HEK293 (cell line): ENCODE measurements at regions not wholly inside any gene's neighbourhood (a gene's known extent, or its start where the extent isn't known, plus 50 kb on each side); places are given as distances from the start of the nearest gene placed in this dataset.

Experiments
- CTCF ChIA-PET: fragments of 350-600 bp; formaldehyde crosslinking; extraction: SDS; loops from one replicate; lab custom pipeline; 2021; ENCODE audit warnings: antibody characterized with exemption; lab: Yijun Ruan, JAX
- POLR2A ChIA-PET: fragments of 300-600 bp; formaldehyde crosslinking; extraction: SDS; loops from one replicate; lab custom pipeline; 2020; ENCODE audit warnings: antibody characterized with exemption, inconsistent platforms; lab: Yijun Ruan, JAX
- H3K27ac ChIP-seq: fragments of 200-500 bp; sonication (Bioruptor generic); 2 replicates; pipeline ENCODE4 v1.5.1; 2014; ENCODE audit warnings: low read depth, low read length, control low read depth, inconsistent platforms; ENCODE audit errors: extremely low read depth
- H3K36me3 ChIP-seq, 2 experiments: fragments of 200-500 bp in 1 of 2; sonication (Bioruptor generic) in 1 of 2; 1 replicate in 1 of 2; 2 replicates in 1 of 2; pipeline ENCODE4 v1.5.1; 2014 to 2017; ENCODE audit warnings: inconsistent platforms in 2 of 2, low read length in 2 of 2; ENCODE audit not compliant: control insufficient read depth in 2 of 2, insufficient read depth in 1 of 2
- H3K4me1 ChIP-seq: fragments of 200-500 bp; sonication (Bioruptor generic); 2 replicates; pipeline ENCODE4 v1.5.1; 2014; ENCODE audit warnings: mild to moderate bottlenecking, low read length, inconsistent platforms; ENCODE audit not compliant: control insufficient read depth, insufficient read depth
- H3K4me3 ChIP-seq: 2 replicates; pipeline ENCODE4 v1.5.1; 2011; ENCODE audit warnings: low read depth, mild to moderate bottlenecking, control low read depth, low read length, moderate library complexity
- H3K9me3 ChIP-seq: fragments of 200-500 bp; sonication (Bioruptor generic); 2 replicates; pipeline ENCODE4 v1.5.1; 2014; ENCODE audit warnings: low read depth, low read length, inconsistent platforms; ENCODE audit not compliant: control insufficient read depth, insufficient read depth
- KLF1 ChIP-seq: fragments of 450-650 bp; formaldehyde crosslinking; IDR thresholded peaks from 2 replicates; pipeline ENCODE4 v1.5.1; 2016; ENCODE audit warnings: missing biosample characterization, missing genetic modification characterization
- KLF9 ChIP-seq: fragments of 450-650 bp; formaldehyde crosslinking; IDR thresholded peaks from 2 replicates; pipeline ENCODE4 v1.5.1; 2016; ENCODE audit warnings: missing biosample characterization, missing genetic modification characterization, low read depth
- YY2 ChIP-seq: fragments of 450-650 bp; formaldehyde crosslinking; IDR thresholded peaks from 2 replicates; pipeline ENCODE4 v1.5.1; 2016; ENCODE audit warnings: missing biosample characterization, missing genetic modification characterization
- ZNF157 ChIP-seq: fragments of 450-650 bp; formaldehyde crosslinking; IDR thresholded peaks from 2 replicates; pipeline ENCODE4 v1.5.1; 2016; ENCODE audit warnings: missing biosample characterization, missing genetic modification characterization
- ZNF211 ChIP-seq: fragments of 450-650 bp; formaldehyde crosslinking; IDR thresholded peaks from 2 replicates; pipeline ENCODE4 v1.5.1; 2016; ENCODE audit warnings: low read depth, missing biosample characterization, missing genetic modification characterization
- ZNF48 ChIP-seq: fragments of 450-650 bp; formaldehyde crosslinking; IDR thresholded peaks from 2 replicates; pipeline ENCODE4 v1.5.1; 2016; ENCODE audit warnings: missing biosample characterization, missing genetic modification characterization
- ZNF544 ChIP-seq: fragments of 450-650 bp; formaldehyde crosslinking; IDR thresholded peaks from 2 replicates; pipeline ENCODE4 v1.5.0; 2017; ENCODE audit warnings: missing biosample characterization, missing genetic modification characterization
- ZNF621 ChIP-seq: fragments of 450-650 bp; formaldehyde crosslinking; IDR thresholded peaks from 2 replicates; pipeline ENCODE4 v1.5.1; 2017; ENCODE audit warnings: missing biosample characterization, missing genetic modification characterization
- ZNF670 ChIP-seq: fragments of 450-650 bp; formaldehyde crosslinking; IDR thresholded peaks from 2 replicates; pipeline ENCODE4 v1.5.1; 2016; ENCODE audit warnings: missing biosample characterization, missing genetic modification characterization, low read depth
- ZNF785 ChIP-seq: fragments of 450-650 bp; formaldehyde crosslinking; IDR thresholded peaks from 2 replicates; pipeline ENCODE4 v1.5.1; 2016; ENCODE audit warnings: missing biosample characterization, missing genetic modification characterization
- TF ChIP-seq, protein P1 (sequence below): fragments of 450-650 bp; formaldehyde crosslinking; IDR thresholded peaks from 2 replicates; pipeline ENCODE4 v1.5.1; 2017; ENCODE audit warnings: missing biosample characterization, missing genetic modification characterization
- TF ChIP-seq, protein P2 (sequence below): fragments of 450-650 bp; formaldehyde crosslinking; IDR thresholded peaks from 2 replicates; pipeline ENCODE4 v1.5.1; 2016; ENCODE audit warnings: missing biosample characterization, missing genetic modification characterization, borderline replicate concordance
- TF ChIP-seq, protein P3 (sequence below): fragments of 450-650 bp; formaldehyde crosslinking; IDR thresholded peaks from 2 replicates; pipeline ENCODE4 v1.5.1; 2016; ENCODE audit warnings: missing biosample characterization, missing genetic modification characterization
- TF ChIP-seq, protein P4 (sequence below): fragments of 450-650 bp; formaldehyde crosslinking; IDR thresholded peaks from 2 replicates; pipeline ENCODE4 v1.5.1; 2017; ENCODE audit warnings: missing biosample characterization, missing genetic modification characterization
- TF ChIP-seq, protein P5 (sequence below): fragments of 450-650 bp; formaldehyde crosslinking; IDR thresholded peaks from 2 replicates; pipeline ENCODE4 v1.5.1; 2017; ENCODE audit warnings: missing biosample characterization, missing genetic modification characterization
- TF ChIP-seq, protein P6 (sequence below): fragments of 450-650 bp; formaldehyde crosslinking; IDR thresholded peaks from 2 replicates; pipeline ENCODE4 v1.5.1; 2016; ENCODE audit warnings: missing biosample characterization, missing genetic modification characterization
- TF ChIP-seq, protein P7 (sequence below): fragments of 450-650 bp; formaldehyde crosslinking; IDR thresholded peaks from 2 replicates; pipeline ENCODE4 v1.5.1; 2016; ENCODE audit warnings: missing biosample characterization, missing genetic modification characterization
- TF ChIP-seq, protein P8 (sequence below): fragments of 450-650 bp; formaldehyde crosslinking; IDR thresholded peaks from 2 replicates; pipeline ENCODE4 v1.5.1; 2016; ENCODE audit warnings: missing biosample characterization, missing genetic modification characterization, low read depth

DNA sequence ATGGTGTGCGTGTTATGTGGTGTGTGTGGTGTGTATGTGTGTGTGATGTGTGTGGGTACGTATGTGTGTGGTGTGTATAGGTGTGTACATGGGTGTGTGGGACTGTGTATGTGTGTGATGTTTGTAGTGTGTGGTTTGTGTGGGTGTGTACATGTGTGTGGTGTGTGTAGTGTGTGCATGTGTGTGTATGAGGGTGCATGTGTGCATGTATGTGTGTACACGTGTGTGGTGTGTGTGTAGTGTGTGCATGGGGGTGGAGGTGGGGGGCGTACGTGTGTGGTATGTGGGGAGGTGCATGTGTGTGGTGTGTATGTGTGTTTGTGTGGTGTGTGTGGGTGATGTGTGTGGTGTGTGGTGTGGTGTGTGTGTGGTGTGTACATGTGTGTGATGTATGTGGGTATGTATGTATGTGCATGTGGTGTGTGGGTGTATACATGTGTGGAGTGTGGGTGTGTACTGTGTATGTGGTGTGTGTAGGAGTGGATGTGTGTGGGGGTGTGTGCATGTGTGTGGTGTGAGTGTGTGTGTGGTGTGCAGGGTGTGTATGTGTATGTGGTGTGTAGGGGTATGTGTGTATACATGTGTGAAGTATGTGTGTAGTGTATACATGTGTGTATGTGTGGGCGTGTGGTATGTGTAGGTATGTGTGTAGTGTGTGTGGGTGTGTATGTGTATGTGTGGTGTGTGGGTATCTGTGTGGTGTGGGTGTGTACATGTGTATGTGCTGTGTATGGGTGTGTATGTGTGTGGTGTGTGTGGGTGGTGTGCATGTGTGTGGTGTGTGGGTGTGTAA, 119.8 kb upstream of the GSC start (continued):
- TF ChIP-seq, protein P1, sequence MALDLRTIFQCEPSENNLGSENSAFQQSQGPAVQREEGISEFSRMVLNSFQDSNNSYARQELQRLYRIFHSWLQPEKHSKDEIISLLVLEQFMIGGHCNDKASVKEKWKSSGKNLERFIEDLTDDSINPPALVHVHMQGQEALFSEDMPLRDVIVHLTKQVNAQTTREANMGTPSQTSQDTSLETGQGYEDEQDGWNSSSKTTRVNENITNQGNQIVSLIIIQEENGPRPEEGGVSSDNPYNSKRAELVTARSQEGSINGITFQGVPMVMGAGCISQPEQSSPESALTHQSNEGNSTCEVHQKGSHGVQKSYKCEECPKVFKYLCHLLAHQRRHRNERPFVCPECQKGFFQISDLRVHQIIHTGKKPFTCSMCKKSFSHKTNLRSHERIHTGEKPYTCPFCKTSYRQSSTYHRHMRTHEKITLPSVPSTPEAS (tag by site-specific recombination), result peak; percentile 41; the same call in 1 of the 2 replicates
- TF ChIP-seq, protein P2, sequence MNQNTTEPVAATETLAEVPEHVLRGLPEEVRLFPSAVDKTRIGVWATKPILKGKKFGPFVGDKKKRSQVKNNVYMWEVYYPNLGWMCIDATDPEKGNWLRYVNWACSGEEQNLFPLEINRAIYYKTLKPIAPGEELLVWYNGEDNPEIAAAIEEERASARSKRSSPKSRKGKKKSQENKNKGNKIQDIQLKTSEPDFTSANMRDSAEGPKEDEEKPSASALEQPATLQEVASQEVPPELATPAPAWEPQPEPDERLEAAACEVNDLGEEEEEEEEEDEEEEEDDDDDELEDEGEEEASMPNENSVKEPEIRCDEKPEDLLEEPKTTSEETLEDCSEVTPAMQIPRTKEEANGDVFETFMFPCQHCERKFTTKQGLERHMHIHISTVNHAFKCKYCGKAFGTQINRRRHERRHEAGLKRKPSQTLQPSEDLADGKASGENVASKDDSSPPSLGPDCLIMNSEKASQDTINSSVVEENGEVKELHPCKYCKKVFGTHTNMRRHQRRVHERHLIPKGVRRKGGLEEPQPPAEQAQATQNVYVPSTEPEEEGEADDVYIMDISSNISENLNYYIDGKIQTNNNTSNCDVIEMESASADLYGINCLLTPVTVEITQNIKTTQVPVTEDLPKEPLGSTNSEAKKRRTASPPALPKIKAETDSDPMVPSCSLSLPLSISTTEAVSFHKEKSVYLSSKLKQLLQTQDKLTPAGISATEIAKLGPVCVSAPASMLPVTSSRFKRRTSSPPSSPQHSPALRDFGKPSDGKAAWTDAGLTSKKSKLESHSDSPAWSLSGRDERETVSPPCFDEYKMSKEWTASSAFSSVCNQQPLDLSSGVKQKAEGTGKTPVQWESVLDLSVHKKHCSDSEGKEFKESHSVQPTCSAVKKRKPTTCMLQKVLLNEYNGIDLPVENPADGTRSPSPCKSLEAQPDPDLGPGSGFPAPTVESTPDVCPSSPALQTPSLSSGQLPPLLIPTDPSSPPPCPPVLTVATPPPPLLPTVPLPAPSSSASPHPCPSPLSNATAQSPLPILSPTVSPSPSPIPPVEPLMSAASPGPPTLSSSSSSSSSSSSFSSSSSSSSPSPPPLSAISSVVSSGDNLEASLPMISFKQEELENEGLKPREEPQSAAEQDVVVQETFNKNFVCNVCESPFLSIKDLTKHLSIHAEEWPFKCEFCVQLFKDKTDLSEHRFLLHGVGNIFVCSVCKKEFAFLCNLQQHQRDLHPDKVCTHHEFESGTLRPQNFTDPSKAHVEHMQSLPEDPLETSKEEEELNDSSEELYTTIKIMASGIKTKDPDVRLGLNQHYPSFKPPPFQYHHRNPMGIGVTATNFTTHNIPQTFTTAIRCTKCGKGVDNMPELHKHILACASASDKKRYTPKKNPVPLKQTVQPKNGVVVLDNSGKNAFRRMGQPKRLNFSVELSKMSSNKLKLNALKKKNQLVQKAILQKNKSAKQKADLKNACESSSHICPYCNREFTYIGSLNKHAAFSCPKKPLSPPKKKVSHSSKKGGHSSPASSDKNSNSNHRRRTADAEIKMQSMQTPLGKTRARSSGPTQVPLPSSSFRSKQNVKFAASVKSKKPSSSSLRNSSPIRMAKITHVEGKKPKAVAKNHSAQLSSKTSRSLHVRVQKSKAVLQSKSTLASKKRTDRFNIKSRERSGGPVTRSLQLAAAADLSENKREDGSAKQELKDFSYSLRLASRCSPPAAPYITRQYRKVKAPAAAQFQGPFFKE (tag by site-specific recombination), result 0 out of 2 replicates have a peak, but pooled peaks have one; percentile 44
- 0 out of 2 replicates have a peak, but pooled peaks have one; percentile 37 for TF ChIP-seq ZNF670 (tag by site-specific recombination)
- no peak for TF ChIP-seq ZNF48 (tag by site-specific recombination)
- TF ChIP-seq ZNF157 (tag by site-specific recombination), result peak; percentile 8; the same call in 1 of the 2 replicates
- TF ChIP-seq ZNF211, result no peak
- TF ChIP-seq, protein P3, sequence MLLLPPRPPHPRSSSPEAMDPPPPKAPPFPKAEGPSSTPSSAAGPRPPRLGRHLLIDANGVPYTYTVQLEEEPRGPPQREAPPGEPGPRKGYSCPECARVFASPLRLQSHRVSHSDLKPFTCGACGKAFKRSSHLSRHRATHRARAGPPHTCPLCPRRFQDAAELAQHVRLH, result no peak
- TF ChIP-seq, protein P4, sequence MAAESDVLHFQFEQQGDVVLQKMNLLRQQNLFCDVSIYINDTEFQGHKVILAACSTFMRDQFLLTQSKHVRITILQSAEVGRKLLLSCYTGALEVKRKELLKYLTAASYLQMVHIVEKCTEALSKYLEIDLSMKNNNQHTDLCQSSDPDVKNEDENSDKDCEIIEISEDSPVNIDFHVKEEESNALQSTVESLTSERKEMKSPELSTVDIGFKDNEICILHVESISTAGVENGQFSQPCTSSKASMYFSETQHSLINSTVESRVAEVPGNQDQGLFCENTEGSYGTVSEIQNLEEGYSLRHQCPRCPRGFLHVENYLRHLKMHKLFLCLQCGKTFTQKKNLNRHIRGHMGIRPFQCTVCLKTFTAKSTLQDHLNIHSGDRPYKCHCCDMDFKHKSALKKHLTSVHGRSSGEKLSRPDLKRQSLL, result no peak
- TF ChIP-seq ZNF544 (tag by site-specific recombination), result 0 out of 2 replicates have a peak, but pooled peaks have one; percentile 7
- 0 out of 2 replicates have a peak, but pooled peaks have one; percentile 13 for TF ChIP-seq KLF9 (tag by site-specific recombination)
- TF ChIP-seq ZNF785, result 0 out of 2 replicates have a peak, but pooled peaks have one; percentile 9
- TF ChIP-seq, protein P5, sequence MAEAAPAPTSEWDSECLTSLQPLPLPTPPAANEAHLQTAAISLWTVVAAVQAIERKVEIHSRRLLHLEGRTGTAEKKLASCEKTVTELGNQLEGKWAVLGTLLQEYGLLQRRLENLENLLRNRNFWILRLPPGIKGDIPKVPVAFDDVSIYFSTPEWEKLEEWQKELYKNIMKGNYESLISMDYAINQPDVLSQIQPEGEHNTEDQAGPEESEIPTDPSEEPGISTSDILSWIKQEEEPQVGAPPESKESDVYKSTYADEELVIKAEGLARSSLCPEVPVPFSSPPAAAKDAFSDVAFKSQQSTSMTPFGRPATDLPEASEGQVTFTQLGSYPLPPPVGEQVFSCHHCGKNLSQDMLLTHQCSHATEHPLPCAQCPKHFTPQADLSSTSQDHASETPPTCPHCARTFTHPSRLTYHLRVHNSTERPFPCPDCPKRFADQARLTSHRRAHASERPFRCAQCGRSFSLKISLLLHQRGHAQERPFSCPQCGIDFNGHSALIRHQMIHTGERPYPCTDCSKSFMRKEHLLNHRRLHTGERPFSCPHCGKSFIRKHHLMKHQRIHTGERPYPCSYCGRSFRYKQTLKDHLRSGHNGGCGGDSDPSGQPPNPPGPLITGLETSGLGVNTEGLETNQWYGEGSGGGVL (tag by site-specific recombination), result 0 out of 2 replicates have a peak, but pooled peaks have one; percentile 9

DNA sequence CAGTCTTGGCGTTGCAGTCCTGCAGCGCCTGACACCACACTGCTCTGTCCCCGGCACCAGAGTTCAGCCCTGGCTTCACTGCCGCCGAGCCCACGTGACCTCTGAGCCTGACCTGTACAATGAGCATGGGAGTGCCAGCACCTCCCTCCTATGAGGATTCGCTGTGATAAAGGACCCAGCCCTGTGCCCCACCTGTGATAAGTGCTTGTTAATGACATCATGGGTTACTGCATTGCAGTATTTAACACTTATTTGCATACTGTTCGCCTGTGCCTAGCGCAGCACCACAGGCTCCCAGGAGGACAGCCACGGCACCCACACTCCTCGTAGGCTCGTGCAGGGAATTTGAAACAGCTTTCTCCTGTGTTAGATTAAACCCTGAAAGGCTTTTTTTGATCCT, 118.2 kb upstream of the GSC start:
- no peaks in the 10 kb centered on the region for H3K36me3 ChIP-seq
- TF ChIP-seq, protein P6, sequence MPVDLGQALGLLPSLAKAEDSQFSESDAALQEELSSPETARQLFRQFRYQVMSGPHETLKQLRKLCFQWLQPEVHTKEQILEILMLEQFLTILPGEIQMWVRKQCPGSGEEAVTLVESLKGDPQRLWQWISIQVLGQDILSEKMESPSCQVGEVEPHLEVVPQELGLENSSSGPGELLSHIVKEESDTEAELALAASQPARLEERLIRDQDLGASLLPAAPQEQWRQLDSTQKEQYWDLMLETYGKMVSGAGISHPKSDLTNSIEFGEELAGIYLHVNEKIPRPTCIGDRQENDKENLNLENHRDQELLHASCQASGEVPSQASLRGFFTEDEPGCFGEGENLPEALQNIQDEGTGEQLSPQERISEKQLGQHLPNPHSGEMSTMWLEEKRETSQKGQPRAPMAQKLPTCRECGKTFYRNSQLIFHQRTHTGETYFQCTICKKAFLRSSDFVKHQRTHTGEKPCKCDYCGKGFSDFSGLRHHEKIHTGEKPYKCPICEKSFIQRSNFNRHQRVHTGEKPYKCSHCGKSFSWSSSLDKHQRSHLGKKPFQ, result no peak
- TF ChIP-seq KLF1 (tag by site-specific recombination) (peak; percentile 75), YY2 (no peak), ZNF621 (tag by site-specific recombination) (no peak)
- TF ChIP-seq, protein P7, sequence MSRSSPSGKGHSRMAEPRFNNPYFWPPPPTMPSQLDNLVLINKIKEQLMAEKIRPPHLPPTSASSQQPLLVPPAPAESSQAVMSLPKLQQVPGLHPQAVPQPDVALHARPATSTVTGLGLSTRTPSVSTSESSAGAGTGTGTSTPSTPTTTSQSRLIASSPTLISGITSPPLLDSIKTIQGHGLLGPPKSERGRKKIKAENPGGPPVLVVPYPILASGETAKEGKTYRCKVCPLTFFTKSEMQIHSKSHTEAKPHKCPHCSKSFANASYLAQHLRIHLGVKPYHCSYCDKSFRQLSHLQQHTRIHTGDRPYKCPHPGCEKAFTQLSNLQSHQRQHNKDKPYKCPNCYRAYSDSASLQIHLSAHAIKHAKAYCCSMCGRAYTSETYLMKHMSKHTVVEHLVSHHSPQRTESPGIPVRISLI (tag by site-specific recombination), result no peak
- TF ChIP-seq, protein P8, sequence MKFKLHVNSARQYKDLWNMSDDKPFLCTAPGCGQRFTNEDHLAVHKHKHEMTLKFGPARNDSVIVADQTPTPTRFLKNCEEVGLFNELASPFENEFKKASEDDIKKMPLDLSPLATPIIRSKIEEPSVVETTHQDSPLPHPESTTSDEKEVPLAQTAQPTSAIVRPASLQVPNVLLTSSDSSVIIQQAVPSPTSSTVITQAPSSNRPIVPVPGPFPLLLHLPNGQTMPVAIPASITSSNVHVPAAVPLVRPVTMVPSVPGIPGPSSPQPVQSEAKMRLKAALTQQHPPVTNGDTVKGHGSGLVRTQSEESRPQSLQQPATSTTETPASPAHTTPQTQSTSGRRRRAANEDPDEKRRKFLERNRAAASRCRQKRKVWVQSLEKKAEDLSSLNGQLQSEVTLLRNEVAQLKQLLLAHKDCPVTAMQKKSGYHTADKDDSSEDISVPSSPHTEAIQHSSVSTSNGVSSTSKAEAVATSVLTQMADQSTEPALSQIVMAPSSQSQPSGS (tag by site-specific recombination), result peak; percentile 41; the same call in 1 of the 2 replicates
- TF ChIP-seq, all 188 proteins: peak for 2
- H3K4me1 ChIP-seq, result no peaks in the 10 kb centered on the region
- ChIA-PET POLR2A (no interaction called here), CTCF (no interaction called here)
- no peaks in the 10 kb centered on the region for H3K9me3 ChIP-seq
- H3K27ac ChIP-seq, result no peak overlapping the region
- H3K4me3 ChIP-seq, result no peak overlapping the region
